GM23338 (cell line): ENCODE measurements at regions not wholly inside any gene's neighbourhood (a gene's known extent, or its start where the extent isn't known, plus 50 kb on each side); places are given as distances from the start of the nearest gene placed in this dataset.

Source experiments
- ATAC-seq: fragments of 200-7000 bp; cut with Tn5 transposase; 3 replicates; pipeline ENCODE4 v1.9.1; 2020
- DNase-seq: peaks from one replicate; pipeline ENCODE4 v3.0.0-alpha.2; 2015; ENCODE audit warnings: low spot score
- H2AFZ ChIP-seq: fragments of 200-600 bp; sonication (generic); 2 replicates; pipeline ENCODE4 v1.8.0; 2016; ENCODE audit warnings: antibody characterized with exemption, mild to moderate bottlenecking, moderate library complexity
- H3F3A ChIP-seq: fragments of 200-600 bp; sonication (generic); replicated peaks from 2 replicates; pipeline ENCODE4 v1.8.0; 2017; ENCODE audit warnings: antibody characterized with exemption, mixed run types, low read depth
- H3K27ac ChIP-seq: fragments of 200-600 bp; sonication (generic); 2 replicates; pipeline ENCODE4 v1.6.1; 2016; ENCODE audit warnings: low read depth
- H3K27me3 ChIP-seq: fragments of 200-600 bp; sonication (generic); 2 replicates; pipeline ENCODE4 v1.8.0; 2016; ENCODE audit warnings: mild to moderate bottlenecking, mixed run types, moderate library complexity; ENCODE audit not compliant: insufficient read depth
- H3K36me3 ChIP-seq: fragments of 200-600 bp; sonication (generic); 2 replicates; pipeline ENCODE4 v1.8.0; 2016; ENCODE audit warnings: mild to moderate bottlenecking; ENCODE audit not compliant: insufficient read depth
- H3K4me1 ChIP-seq: fragments of 200-600 bp; sonication (generic); 2 replicates; pipeline ENCODE4 v1.8.0; 2016; ENCODE audit warnings: mild to moderate bottlenecking, moderate library complexity; ENCODE audit not compliant: insufficient read depth
- H3K4me2 ChIP-seq: fragments of 200-600 bp; sonication (generic); 2 replicates; pipeline ENCODE4 v1.7.1; 2017; ENCODE audit warnings: mixed run types
- H3K4me3 ChIP-seq: fragments of 200-600 bp; sonication (generic); 2 replicates; pipeline ENCODE4 v1.6.1; 2016; ENCODE audit warnings: mixed run types
- H3K79me2 ChIP-seq: fragments of 200-600 bp; sonication (generic); replicated peaks from 2 replicates; pipeline ENCODE4 v1.8.0; 2017; ENCODE audit warnings: mild to moderate bottlenecking; ENCODE audit not compliant: insufficient read depth
- H3K9me2 ChIP-seq: fragments of 200-600 bp; sonication (generic); 2 replicates; pipeline ENCODE4 v1.8.0; 2017; ENCODE audit not compliant: insufficient read depth
- H4K20me1 ChIP-seq: fragments of 200-600 bp; sonication (generic); replicated peaks from 2 replicates; pipeline ENCODE4 v1.8.0; 2017; ENCODE audit warnings: mild to moderate bottlenecking; ENCODE audit not compliant: insufficient read depth
- H3K27ac Mint-ChIP-seq: 2 replicates; pipeline ENCODE4 v1.8.0; 2020; ENCODE audit warnings: inconsistent platforms, mild to moderate bottlenecking, moderate library complexity, mixed read lengths
- H3K27me3 Mint-ChIP-seq: 3 replicates; pipeline ENCODE4 v1.8.0; 2022; ENCODE audit warnings: low read depth, mild to moderate bottlenecking, moderate library complexity, mixed read lengths, inconsistent platforms; ENCODE audit not compliant: insufficient read depth, poor library complexity
- H3K36me3 Mint-ChIP-seq: 3 replicates; pipeline ENCODE4 v1.8.0; 2021; ENCODE audit warnings: low read depth, mild to moderate bottlenecking, inconsistent platforms, moderate library complexity, mixed read lengths
- H3K4me1 Mint-ChIP-seq: 3 replicates; pipeline ENCODE4 v1.8.0; 2020; ENCODE audit warnings: mild to moderate bottlenecking, inconsistent platforms, mixed read lengths
- H3K4me3 Mint-ChIP-seq: 3 replicates; pipeline ENCODE4 v1.8.0; 2021; ENCODE audit warnings: moderate library complexity, mild to moderate bottlenecking, inconsistent platforms, mixed read lengths
- H3K9me3 Mint-ChIP-seq: 3 replicates; pipeline ENCODE4 v1.8.0; 2020; ENCODE audit warnings: moderate library complexity, mild to moderate bottlenecking, inconsistent platforms, mixed read lengths
- CTCF ChIP-seq, 2 experiments: fragments of 200-600 bp in 1 of 2; sonication (generic) in 1 of 2; conservative IDR thresholded peaks; 2 replicates each; pipeline versions ENCODE4 v1.5.1 to v1.6.1; 2016 to 2017; ENCODE audit warnings: antibody characterized with exemption in 2 of 2, low read depth in 2 of 2, mild to moderate bottlenecking in 2 of 2, moderate library complexity in 1 of 2
- EZH2 ChIP-seq: fragments of 200-600 bp; sonication (generic); IDR thresholded peaks from one replicate; pipeline ENCODE4 v1.8.0; 2017; ENCODE audit warnings: antibody characterized with exemption, mild to moderate bottlenecking, low read depth; ENCODE audit not compliant: unreplicated experiment
- JUNB ChIP-seq: IDR thresholded peaks from one replicate; pipeline ENCODE4 v1.6.1; 2016; ENCODE audit warnings: antibody characterized with exemption; ENCODE audit not compliant: unreplicated experiment
- NANOG ChIP-seq: IDR thresholded peaks from 2 replicates; pipeline ENCODE4 v1.6.1; 2016; ENCODE audit warnings: antibody characterized with exemption, borderline replicate concordance
- ZNF114 ChIP-seq: fragments of 250-450 bp; sonication (Bioruptor Pico); IDR thresholded peaks from 2 replicates; pipeline ENCODE4 v1.5.0; 2020; ENCODE audit warnings: mild to moderate bottlenecking, moderate library complexity
- ZNF462 ChIP-seq: fragments of 250-450 bp; sonication (Bioruptor Pico); IDR thresholded peaks from 2 replicates; pipeline ENCODE4 v1.5.0; 2020; ENCODE audit warnings: mild to moderate bottlenecking, moderate library complexity
- TF ChIP-seq, protein P1 (sequence below): IDR thresholded peaks from one replicate; pipeline ENCODE4 v1.6.1; 2018; ENCODE audit warnings: antibody characterized with exemption; ENCODE audit not compliant: unreplicated experiment
- TF ChIP-seq, protein P2 (sequence below): IDR thresholded peaks from 2 replicates; pipeline ENCODE4 v1.6.1; 2016; ENCODE audit warnings: antibody characterized with exemption

GRCh38 chr10:43752682-43753081, 104.0 kb upstream of the ZNF32 start:
- DNase-seq (no peak), ATAC-seq (no peak)
- Histone ChIP-seq H3K79me2 (no peaks in the 10 kb centered on the region), H3K27me3 (peaks cover 15% of the 10 kb centered on the region; the same call in 1 of the 2 replicates), H4K20me1 (no peaks in the 10 kb centered on the region), H3K4me3 (no peak overlapping the region), H3K36me3 (no peaks in the 10 kb centered on the region), H2AFZ (no peak overlapping the region), H3K27ac (no peak overlapping the region), H3K9me2 (no peaks in the 10 kb centered on the region), H3K4me2 (no peak overlapping the region), H3K4me1 (peaks cover 22% of the 10 kb centered on the region), H3F3A (no peaks in the 10 kb centered on the region)
- TF ChIP-seq, protein P1, sequence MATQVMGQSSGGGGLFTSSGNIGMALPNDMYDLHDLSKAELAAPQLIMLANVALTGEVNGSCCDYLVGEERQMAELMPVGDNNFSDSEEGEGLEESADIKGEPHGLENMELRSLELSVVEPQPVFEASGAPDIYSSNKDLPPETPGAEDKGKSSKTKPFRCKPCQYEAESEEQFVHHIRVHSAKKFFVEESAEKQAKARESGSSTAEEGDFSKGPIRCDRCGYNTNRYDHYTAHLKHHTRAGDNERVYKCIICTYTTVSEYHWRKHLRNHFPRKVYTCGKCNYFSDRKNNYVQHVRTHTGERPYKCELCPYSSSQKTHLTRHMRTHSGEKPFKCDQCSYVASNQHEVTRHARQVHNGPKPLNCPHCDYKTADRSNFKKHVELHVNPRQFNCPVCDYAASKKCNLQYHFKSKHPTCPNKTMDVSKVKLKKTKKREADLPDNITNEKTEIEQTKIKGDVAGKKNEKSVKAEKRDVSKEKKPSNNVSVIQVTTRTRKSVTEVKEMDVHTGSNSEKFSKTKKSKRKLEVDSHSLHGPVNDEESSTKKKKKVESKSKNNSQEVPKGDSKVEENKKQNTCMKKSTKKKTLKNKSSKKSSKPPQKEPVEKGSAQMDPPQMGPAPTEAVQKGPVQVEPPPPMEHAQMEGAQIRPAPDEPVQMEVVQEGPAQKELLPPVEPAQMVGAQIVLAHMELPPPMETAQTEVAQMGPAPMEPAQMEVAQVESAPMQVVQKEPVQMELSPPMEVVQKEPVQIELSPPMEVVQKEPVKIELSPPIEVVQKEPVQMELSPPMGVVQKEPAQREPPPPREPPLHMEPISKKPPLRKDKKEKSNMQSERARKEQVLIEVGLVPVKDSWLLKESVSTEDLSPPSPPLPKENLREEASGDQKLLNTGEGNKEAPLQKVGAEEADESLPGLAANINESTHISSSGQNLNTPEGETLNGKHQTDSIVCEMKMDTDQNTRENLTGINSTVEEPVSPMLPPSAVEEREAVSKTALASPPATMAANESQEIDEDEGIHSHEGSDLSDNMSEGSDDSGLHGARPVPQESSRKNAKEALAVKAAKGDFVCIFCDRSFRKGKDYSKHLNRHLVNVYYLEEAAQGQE, result no peak
- TF ChIP-seq EZH2, result no peak
- no peak for TF ChIP-seq ZNF114 (CRISPR knock-in tag)
- TF ChIP-seq JUNB, result no peak
- no peak for TF ChIP-seq NANOG
- TF ChIP-seq CTCF (conservative IDR thresholded peaks at IDR 0.05; ENCODE audit: low read depth in 2 of 2), result no peak
- TF ChIP-seq, protein P2, sequence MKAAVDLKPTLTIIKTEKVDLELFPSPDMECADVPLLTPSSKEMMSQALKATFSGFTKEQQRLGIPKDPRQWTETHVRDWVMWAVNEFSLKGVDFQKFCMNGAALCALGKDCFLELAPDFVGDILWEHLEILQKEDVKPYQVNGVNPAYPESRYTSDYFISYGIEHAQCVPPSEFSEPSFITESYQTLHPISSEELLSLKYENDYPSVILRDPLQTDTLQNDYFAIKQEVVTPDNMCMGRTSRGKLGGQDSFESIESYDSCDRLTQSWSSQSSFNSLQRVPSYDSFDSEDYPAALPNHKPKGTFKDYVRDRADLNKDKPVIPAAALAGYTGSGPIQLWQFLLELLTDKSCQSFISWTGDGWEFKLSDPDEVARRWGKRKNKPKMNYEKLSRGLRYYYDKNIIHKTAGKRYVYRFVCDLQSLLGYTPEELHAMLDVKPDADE, result no peak
- no peak for TF ChIP-seq ZNF462 (CRISPR knock-in tag)
- Mint-ChIP-seq H3K27ac (no peak overlapping the region), H3K4me3 (no peak overlapping the region), H3K36me3 (no peaks in the 10 kb centered on the region), H3K27me3 (peaks cover 33% of the 10 kb centered on the region), H3K4me1 (peaks cover 31% of the 10 kb centered on the region), H3K9me3 (no peaks in the 10 kb centered on the region; the same call in 2 of the 3 replicates)
